ENCODE measurements at regions not wholly inside any gene's neighbourhood (a gene's known extent, or its start where the extent isn't known, plus 50 kb on each side); places are given as distances from the start of the nearest gene placed in this dataset.
"Not testable (repeated sequence)": the region's sequence is repeated elsewhere in the genome, so short reads cannot be mapped to it uniquely, and the experiment has no call there.

DNA sequence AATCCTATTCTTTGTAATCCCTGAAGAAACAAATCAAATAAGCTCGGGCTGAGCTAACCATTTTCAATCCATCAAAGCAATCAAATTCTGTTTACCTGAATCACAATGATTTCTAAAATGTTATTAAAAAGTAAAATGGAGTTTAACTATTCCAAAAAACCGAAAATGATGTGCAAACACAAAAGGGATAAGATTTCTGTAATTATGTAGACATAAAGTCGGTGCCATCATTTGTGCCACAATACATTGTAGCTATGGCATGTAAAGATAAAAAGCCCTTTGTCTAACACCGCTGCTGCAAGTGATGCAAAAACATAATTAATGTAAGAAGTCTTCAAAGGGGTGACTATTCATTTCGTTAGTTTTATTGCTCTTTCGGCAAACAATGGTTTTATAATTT, 125.1 kb upstream of the FAM204A start:
- no peak for DNase-seq (ENCODE audit: low spot score)

DNA sequence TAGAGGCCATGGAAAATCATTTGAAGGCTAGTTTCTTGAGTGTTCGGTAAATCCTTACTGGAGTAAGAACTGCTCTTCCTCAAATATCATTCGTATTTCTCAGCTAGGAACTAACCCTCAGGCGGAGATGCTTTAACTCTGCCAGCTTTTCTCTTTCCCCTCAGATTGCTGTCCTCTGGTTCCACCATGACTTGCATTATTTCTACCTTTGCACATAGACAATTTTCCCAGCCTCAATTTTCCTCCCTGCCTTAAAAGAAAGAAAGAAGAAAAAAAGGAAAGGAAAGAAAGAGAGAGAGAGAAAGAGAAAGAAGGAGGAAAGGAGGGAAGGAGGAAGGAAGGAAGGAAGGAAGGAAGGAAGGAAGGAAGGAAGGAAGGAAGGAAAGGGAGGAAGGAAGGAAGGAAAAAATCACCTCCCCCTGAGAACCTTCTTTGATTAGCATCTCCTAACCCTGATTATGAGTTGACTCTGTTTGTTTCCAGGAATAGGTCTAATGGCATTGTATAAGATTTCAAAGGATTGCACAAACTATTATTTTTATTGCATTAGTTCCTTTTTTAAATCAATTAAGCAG, 123.3 kb upstream of the FAM204A start:
- no peak for DNase-seq (ENCODE audit: low spot score)

DNA sequence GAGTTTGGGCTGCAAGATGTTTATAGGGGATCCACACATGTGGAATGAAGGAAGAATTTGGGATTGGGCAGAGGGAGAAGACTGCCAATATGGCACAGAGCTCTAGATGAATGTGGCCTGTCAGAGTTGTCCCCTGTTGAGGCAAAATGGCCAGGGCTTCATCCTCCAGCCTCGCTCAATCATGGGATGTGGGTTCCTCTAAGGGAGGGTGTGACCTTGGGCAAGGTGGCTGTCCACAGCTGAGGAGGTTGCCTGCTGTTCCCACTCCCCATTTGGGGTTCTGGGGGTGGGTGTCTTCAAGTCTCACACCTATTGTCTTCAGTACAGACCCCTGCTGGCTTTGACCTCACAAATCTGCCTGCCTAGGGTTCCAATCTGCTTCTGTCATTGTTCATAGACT, 121.6 kb upstream of the FAM204A start:
- no peak for DNase-seq (ENCODE audit: low spot score)

DNA sequence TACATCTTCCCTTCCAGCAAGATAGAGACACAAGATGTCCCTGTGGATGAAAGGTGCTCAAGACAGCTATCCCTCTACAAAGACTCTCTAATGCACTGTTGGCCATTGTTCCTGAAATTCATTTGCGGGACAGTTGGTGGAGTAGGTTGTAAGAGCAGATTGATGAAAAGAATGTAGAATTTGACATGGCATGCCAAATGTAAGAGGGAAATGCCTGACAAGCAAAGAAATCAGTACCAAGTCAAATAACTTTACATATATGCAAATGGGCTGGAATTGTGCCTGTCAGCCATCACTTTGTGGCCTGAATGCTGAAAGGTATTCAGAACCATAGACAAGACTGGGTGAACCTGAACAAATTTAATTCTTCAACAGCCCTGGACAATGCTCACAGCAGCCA, 120.3 kb upstream of the FAM204A start:
- DNase-seq (ENCODE audit: low spot score) = no peak

DNA sequence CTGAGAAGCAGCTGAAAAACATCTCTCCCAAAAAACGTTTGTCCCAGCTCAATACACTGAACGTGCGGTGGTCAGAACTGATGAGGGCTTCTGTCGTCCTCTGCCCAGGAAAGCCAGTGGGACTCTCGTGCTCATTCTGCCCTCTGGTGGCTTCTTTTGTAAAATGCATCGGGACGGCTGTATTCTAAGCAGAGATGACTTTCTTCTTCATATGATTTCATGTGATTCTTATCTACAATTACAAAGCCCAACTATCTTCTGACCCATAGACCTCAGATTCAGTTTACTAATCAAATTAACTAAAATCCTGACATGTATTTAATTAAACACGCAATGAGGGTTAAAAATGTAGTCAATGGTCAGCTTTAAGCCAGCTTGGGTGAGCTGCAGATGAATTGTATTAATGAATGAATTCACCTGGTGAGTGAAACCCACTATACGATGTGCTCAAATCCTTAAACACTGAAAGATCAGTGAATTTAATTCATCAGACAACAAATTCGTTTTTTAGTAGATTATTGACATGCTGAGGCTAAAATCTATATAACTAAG, 117.6 kb upstream of the FAM204A start:
- DNase-seq (ENCODE audit: low spot score) = peak; percentile 56

DNA sequence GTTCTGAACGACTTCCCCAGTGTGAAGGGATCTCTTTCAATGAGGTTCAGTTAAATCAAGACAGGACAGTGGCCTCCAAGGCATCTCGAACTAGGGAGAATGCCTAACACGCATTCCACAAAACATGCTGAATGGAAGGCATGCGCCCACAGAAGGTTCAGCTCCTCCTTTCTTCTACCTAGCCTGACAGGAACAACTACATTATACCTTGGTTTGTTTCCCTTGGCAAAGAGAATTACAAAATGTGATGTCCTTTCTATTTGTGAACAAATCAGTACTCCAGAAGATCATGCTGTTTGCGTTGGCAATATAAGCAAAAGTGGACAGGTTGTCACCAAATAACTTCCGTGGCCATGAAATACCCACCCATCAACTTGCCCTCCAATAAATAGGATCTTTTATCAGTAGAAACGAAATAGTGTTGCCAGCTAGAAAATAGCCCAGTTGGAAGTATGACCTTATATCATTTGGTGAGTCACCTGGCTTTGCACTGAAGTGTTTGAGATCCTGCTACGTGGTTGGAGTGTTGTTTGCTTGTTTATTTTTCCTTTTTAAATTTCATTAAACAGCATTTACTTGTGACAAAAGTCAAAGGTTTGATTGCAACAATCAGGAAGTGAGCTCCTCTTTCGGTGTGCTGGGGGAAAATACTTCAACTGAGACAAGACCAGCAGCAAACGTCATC, 117.0 kb upstream of the FAM204A start:
- no peak for DNase-seq (ENCODE audit: low spot score)

DNA sequence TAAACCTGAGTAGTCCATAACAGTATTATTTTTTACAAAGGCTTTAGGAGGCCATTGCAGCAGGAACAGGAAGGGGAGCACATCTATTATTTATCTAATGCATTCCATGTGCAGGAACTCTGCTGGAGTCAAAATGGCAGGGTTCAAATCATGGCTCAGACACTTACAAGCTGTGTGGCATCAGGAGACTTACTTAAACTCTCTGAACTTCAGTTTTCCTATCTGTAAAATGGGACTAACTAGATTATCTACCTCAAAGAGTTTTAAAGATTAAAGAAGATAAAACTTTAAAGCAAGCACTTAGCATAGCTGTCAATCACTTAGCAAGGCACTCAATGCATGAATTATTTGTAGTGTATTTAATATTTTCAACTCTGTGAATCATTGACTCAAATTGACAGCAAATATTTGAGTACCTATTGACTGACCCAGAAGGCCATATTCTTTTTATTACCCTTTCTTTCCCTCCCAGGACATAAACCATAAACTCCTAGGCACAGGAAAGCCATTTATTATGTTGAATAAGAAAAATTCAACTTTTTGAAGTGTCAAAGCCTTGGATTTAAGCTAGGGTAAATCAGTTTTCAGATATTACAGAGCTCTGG, 115.8 kb upstream of the FAM204A start:
- DNase-seq (ENCODE audit: low spot score) = no peak

DNA sequence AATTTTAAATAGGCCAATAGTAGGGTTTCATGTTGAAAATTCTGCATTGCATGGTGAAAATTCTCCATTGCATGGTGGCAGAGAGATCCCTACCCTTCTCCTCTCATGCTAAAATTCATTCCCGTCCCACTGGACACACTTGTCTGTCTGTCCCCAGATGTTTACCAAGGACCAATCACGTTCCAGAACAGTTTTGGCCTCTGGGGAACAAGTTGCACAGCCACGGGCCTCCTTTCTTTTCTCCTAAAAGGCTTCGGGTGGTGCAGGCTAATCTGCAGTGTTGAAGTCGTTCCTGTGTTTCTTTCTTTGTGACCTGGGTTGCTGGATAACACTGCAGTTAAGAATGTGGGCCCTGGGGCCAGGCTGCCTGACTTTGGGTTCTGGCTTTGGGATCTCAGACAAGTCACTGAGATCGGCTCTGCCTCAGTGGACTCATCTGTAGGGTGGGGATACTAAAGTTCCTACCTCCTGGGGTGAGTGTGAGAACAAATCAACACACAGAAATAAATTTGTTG, 113.1 kb upstream of the FAM204A start:
- no peak for DNase-seq (ENCODE audit: low spot score)

DNA sequence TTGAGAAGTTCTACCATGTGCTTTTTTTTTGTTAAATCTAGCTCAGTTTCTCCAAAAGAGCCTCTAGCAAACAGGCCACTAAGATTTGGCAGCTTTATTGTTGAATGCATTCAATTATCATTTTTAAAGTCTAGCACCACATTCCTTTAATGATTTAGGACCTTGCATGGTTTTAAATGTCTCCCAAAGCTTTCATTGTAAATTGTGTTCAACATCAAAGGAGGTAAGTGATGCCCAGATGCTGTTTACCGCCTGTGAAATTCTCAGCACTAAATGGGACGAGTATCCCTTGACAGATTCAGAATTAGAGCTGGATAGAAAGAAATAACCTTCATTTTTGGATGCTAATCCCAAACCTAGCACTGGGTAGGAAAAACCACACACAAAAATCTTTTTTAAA, 112.1 kb upstream of the FAM204A start:
- DNase-seq (ENCODE audit: low spot score) = no peak

DNA sequence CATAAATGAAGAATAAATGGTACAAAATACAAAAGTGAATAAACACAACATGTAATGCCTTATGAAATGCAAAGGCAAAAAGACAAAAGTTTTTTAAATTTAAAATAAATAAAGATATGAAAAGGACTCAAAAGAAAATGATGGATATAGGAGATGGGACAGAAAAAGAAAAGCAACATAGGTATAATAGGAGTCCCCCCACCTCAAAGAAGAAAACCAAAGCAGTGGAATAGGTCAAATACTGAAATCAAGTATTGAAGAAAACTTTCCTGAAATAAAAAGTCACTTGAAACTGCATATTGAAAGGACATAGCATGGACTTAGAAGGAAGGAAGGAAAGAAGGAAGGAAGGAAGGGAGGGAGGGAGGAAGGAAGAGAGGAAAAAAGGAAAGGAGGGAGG, 110.0 kb upstream of the FAM204A start:
- no peak for DNase-seq (ENCODE audit: low spot score)

DNA sequence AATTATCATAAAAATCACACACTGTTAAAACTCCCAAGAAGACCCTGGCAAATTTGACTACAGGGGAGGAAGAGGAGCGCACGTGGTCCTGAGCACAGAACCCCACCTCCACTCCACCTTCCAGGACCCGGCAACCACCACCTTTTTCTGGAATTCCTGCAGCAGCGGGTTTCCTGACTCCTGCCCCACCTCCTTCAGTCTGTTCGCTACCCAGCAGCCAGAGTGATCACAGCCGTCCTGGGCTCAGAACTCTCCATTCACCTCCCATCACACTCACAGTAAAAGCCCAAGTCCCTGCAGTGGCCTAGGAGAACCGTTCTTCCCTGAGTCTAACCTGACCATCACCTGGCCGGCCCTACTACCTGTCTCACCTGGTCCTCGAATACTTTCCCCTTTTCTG, 107.4 kb upstream of the FAM204A start:
- no peak for DNase-seq (ENCODE audit: low spot score)

DNA sequence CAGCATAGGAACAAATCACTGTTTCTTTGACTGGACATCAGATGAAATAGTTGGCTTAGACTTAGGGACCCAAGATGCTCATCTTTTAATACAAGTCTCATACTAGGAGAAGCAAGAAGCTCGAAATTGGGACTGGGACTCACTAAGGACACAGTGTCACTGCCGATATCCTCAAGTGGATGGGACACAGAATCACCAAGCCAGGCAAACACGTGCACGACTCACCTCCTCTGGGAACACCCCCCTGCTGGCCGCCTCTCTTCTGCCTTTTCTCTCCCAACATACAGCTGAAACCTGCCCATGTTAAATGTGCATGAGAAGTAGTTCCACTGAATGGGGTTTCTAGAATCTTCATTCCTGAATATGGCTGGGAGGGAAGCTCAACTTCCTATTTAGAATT, 106.6 kb upstream of the FAM204A start:
- DNase-seq (ENCODE audit: low spot score) = no peak

DNA sequence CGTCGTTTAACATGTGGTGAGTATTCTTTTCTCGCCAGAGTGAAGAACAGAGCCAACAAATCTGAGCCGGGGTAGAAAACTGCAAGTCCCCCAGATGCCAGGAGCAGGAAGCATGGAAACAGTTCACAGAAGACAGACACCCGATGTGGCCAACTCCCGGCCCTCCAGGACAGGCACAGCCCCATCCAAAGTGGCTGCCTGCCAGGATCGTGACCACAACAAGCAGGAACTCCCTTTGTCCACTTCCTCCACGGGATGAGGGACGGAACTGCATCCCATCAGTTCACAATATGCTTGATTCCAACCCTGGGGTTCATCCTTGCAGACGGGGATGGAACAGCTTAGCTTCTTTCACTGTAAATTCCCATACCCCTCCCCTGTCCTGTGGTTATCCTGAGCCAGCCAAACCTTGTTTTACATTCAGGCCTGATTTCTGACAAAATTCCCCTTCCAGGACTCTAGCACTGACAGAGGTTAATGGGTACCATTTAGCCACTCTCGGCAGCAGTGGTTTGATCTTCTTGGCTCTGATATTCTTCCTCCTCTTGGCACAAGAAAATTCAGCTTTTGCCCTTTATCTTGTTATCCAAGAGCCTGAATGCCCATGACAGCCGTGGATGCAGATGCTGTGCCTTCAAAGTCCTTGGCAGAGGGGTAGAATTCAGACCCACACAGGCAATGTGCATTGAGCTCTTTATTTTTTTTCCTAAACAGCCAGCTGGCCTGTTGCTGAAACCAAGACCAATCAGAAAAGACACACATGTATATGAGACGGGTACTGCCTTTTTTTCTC, 105.5 kb upstream of the FAM204A start:
- DNase-seq (ENCODE audit: low spot score) = no peak

DNA sequence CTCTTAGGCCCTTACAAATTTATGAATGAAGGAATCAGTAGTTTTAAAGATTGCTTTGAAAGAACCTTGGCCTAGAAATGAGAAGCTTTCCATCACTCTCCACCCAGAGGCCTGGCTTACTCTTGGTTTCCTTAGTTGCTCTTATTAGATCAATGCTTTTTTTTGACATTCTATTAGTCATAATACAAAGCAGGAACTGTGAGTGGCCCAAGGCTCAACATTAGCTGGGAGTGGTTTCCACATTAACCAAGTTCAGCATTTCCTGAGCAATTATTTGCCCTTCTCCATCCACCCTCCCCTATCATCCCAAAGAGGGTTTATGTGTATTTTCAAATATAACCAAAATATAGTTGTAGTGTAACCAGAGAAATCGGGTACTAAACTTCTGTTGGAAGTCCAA, 103.4 kb upstream of the FAM204A start:
- DNase-seq (ENCODE audit: low spot score) = no peak

DNA sequence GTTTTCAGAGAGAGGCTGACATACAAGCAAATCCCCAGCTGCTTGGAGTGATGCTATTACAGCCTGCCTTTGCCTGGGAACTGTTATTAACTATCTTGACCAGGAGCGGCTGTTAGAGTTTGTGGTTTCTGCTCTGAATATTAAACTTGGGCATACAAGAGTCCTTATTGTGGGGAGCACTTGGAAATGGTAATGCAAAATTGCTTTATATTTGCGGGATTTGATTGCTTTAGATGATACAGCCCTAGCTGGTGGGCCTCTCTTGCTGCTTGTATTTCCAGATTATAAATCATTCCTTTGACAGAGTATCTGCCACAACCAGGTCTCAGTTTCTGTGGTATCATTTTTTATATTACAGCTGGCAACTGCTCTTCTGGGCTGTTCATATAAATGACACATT, 101.9 kb upstream of the FAM204A start:
- DNase-seq (ENCODE audit: low spot score) = no peak

DNA sequence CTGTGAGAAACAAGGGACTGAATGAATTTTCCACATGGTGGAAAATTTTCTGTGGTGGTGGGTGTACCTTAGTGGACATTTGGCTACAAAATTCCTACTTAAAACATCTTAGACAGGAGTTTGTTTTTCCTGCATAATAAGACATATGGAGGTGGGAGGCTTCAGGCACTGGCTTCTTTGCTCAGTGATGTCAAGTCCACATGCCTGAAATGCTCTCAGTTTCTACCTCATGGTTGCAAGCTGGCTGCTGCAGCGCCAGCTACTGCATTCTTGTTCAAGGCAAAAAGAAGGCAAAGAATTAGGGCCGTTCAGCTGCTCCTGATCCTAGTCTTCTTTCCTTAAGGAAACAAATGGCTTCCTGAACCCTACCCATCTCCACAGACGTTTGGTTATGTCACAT, 99.9 kb upstream of the FAM204A start:
- no peak for DNase-seq (ENCODE audit: low spot score)

DNA sequence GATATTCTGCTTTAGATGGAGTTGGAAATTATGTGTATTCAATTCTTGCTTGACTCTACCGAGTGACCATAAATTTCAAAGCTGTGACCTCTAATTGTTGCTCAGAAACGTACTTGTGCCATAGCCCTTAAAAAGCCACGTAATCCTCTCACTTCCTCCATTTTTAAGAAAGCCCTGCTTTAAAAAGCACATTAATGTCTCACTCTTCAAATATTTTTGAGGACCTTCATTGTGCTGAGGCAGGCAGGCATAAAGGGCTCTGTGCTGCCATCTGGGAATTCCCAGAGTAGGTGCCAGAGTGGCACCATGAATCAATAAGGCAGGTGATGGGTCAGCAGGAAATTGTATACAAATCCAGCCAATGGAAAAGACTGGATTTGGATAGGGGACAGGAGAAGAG, 97.7 kb upstream of the FAM204A start:
- DNase-seq (ENCODE audit: low spot score) = no peak

DNA sequence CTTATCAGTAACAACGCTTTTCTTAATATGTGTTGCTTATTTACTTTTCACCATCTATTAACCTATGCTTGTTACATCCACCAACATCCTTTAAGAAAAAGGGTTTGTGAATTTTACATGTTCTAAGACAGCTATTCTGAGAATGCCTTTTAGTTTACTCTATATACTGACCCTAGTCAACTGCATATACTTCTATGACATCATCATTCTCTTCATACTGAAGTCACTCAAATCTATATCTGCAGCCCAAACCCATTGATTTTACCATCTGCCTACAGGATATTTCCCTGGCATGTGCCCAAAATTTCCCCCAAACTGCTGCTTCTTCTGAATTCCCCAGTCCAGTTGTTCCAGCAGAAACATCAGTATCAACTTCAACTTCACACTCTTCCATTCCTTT, 94.6 kb upstream of the FAM204A start:
- DNase-seq (ENCODE audit: low spot score) = no peak

DNA sequence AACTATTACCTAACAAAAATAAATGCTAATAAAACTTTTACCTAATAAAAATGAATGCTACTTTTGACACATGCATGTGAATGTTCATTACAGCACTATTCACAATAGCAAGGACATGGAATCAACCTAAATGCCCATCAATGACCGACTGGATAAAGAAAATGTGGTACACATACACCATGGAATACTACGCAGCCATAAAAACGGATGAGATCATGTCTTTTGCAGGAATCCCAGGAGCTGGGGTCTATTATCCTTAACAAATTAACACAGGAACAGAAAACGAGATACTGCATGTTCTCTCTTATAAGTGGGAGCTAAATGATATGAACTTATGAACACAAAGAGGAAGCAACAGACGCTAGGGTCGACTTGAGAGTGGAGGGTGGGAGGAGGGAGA, 88.1 kb upstream of the FAM204A start:
- no peak for DNase-seq (ENCODE audit: low spot score)

DNA sequence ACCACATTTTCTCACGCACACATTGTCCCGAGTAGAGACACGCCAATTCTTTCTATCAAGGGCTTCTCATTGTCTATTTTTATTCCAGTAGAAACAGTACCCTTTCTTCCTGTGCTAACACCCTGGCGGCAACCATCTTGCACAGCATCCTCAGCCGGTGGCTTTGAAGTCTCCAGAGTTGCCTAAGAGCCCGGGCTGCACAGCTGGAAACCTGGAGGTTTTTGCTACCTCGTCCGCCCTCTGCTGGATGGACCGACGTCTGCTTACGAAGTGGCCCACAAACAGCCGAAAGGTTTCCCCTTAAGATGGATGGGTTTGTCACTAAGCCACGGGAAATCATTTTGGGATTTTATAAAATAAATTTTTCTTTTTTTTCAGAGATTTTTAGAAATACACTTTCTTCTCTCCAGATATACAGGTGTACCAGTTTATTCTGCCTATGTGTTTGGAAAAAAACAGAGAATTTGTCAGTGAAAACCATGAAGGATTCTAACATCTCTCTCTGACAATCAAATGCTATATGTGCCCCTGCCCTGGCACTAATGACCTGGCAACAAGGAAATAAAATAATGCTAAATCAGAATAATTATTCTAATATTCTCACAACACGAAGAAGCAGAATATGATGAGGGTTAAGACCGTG, 81.8 kb upstream of the FAM204A start:
- peak; percentile 34 for DNase-seq (ENCODE audit: low spot score)

DNA sequence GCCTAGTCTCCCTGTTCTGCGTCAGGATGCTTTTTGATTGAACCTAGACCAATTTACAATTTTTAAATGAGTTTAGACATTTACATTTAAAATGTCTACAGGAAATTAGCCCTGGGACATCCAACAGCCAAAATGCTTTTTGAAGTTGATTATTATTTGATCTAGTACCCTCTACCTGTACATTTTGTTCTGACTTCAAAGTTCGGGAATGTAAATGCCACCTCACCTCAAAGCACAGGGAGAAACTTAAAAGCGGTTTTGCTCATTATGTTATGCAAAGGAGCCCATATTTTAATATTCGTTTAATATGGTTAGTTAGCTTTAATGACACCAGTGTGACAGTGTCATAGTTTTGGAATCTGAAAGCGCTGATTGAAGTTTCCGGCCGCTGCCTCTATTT, 80.1 kb upstream of the FAM204A start:
- no peak for DNase-seq (ENCODE audit: low spot score)

DNA sequence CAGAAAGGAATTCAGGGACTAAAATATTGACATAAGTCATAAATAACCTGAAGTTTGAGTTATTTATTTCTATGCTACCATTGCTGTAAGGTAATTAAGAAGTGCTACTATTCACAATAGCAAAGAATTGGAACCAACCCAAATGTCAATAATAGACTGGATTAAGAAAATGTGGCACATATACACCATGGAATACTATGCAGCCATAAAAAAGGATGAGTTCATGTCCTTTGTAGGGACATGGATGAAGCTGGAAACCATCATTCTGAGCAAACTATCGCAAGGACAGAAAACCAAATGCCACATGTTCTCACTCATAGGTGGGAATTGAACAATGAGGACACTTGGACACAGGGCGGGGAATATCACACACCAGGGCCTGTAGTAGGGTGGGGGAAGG, 77.9 kb upstream of the FAM204A start:
- DNase-seq (ENCODE audit: low spot score) = not testable (repeated sequence)

Data from putamen (tissue), 1 donor.